ENCODE measurements at regions not wholly inside any gene's neighbourhood (a gene's known extent, or its start where the extent isn't known, plus 50 kb on each side); places are given as distances from the start of the nearest gene placed in this dataset.
A peak's percentile ranks its signal among the peaks of the same experiment; 100 is the strongest.

- Histone ChIP-seq H3K4me3 (ENCODE audit: low read depth, low read length, poor library complexity, severe bottlenecking) (no peak overlapping the region), H3K4me1 (ENCODE audit: insufficient read depth, low read length, poor library complexity, severe bottlenecking) (peaks cover 5% of the 10 kb centered on the region), H3K36me3 (ENCODE audit: insufficient read depth, low read length, poor library complexity, severe bottlenecking) (no peaks in the 10 kb centered on the region), H3K27ac (ENCODE audit: low read depth, low read length, poor library complexity, severe bottlenecking) (peak overlapping the region; percentile 37), H3K27me3 (replicated peaks; ENCODE audit: insufficient read depth, low read depth, low read length, poor library complexity) (no peaks in the 10 kb centered on the region), H3K9me3 (ENCODE audit: low read depth, low read length, poor library complexity, severe bottlenecking) (no peaks in the 10 kb centered on the region)
- ChIA-PET CTCF (no interaction called here), POLR2A (ENCODE audit: low non-redundant PET) (no interaction called here)
- intact Hi-C loops (cut with micrococcal nuclease; ENCODE audit: unreplicated experiment): loop anchor here (5.0 kb wide), 1 partner anchor 973 kb away; no protein-coding TSS in a partner anchor
- TF ChIP-seq EZH2 (IDR thresholded peaks at IDR 0.05; ENCODE audit: borderline replicate concordance, low read depth, low read length, poor library complexity, severe bottlenecking): no peak
- TF ChIP-seq CTCF (conservative IDR thresholded peaks at IDR 0.05; ENCODE audit: low read depth, low read length): peak; percentile 50
- BruUV-seq (replicated peaks): no TSS peak
- DNase-seq (ENCODE audit: low spot score): peak; percentile 83
Measured at GRCh38 chr9:14400658-14400995, 86.7 kb upstream of the NFIB start.

- POLR2A ChIA-PET (ENCODE audit: low non-redundant PET): no interaction called here
- BruUV-seq (replicated peaks): TSS peak; percentile 79
- H3K4me3 ChIP-seq (ENCODE audit: low read depth, low read length, poor library complexity, severe bottlenecking): no peak overlapping the region
- no peak for DNase-seq (ENCODE audit: low spot score)
- no peaks in the 10 kb centered on the region for H3K27me3 ChIP-seq (replicated peaks; ENCODE audit: insufficient read depth, low read depth, low read length, poor library complexity)
- H3K4me1 ChIP-seq (ENCODE audit: insufficient read depth, low read length, poor library complexity, severe bottlenecking): peaks cover 5% of the 10 kb centered on the region
- H3K9me3 ChIP-seq (ENCODE audit: low read depth, low read length, poor library complexity, severe bottlenecking): no peaks in the 10 kb centered on the region
- intact Hi-C loops (cut with micrococcal nuclease; ENCODE audit: unreplicated experiment): loop anchor here (5.0 kb wide), 1 partner anchor 973 kb away; no protein-coding TSS in a partner anchor
- CTCF ChIA-PET: interaction anchor here (0.8 kb wide), 1 partner anchor 47 kb away, joined by 3 read pairs; no protein-coding TSS in a partner anchor
- H3K36me3 ChIP-seq (ENCODE audit: insufficient read depth, low read length, poor library complexity, severe bottlenecking): no peaks in the 10 kb centered on the region
- peak overlapping the region; percentile 25 for H3K27ac ChIP-seq (ENCODE audit: low read depth, low read length, poor library complexity, severe bottlenecking)
- TF ChIP-seq EZH2 (IDR thresholded peaks at IDR 0.05; ENCODE audit: borderline replicate concordance, low read depth, low read length, poor library complexity, severe bottlenecking) (no peak), CTCF (conservative IDR thresholded peaks at IDR 0.05; ENCODE audit: low read depth, low read length) (no peak)
Measured at GRCh38 chr9:14399756-14400657, 86.1 kb upstream of the NFIB start.

GRCh38 chr9:14398473-14398872 lies 84.5 kb upstream of the NFIB start:
- intact Hi-C loops (cut with micrococcal nuclease; ENCODE audit: unreplicated experiment): no loop called here
- ChIA-PET POLR2A (ENCODE audit: low non-redundant PET) (no interaction called here), CTCF (no interaction called here)
- no TSS peak for BruUV-seq (replicated peaks)
- H3K4me1 ChIP-seq (ENCODE audit: insufficient read depth, low read length, poor library complexity, severe bottlenecking): peaks cover 5% of the 10 kb centered on the region
- DNase-seq (ENCODE audit: low spot score): no peak
- no peaks in the 10 kb centered on the region for H3K36me3 ChIP-seq (ENCODE audit: insufficient read depth, low read length, poor library complexity, severe bottlenecking)
- H3K27me3 ChIP-seq (replicated peaks; ENCODE audit: insufficient read depth, low read depth, low read length, poor library complexity): no peaks in the 10 kb centered on the region
- no peak overlapping the region for H3K4me3 ChIP-seq (ENCODE audit: low read depth, low read length, poor library complexity, severe bottlenecking)
- TF ChIP-seq EZH2 (IDR thresholded peaks at IDR 0.05; ENCODE audit: borderline replicate concordance, low read depth, low read length, poor library complexity, severe bottlenecking) (no peak), CTCF (conservative IDR thresholded peaks at IDR 0.05; ENCODE audit: low read depth, low read length) (no peak)
- no peak overlapping the region for H3K27ac ChIP-seq (ENCODE audit: low read depth, low read length, poor library complexity, severe bottlenecking)
- H3K9me3 ChIP-seq (ENCODE audit: low read depth, low read length, poor library complexity, severe bottlenecking): no peaks in the 10 kb centered on the region
